K562 (cell line): ENCODE measurements at regions not wholly inside any gene's neighbourhood (a gene's known extent, or its start where the extent isn't known, plus 50 kb on each side); places are given as distances from the start of the nearest gene placed in this dataset.

ENCODE experiments used
- ATAC-seq: fragments of 200-7000 bp; cut with Tn5 transposase; 3 replicates; pipeline ENCODE4 v1.9.1; 2020; ENCODE audit warnings: moderate library complexity
- BruUV-seq: library from RNA; stranded (reverse); fragments of 400-500 nt; replicated peaks from 2 replicates; lab custom pipeline; 2021; lab: Mats Ljungman, UMichigan
- CTCF ChIA-PET: fragments of 300-600 bp; formaldehyde crosslinking; extraction: SDS; loops from one replicate; lab custom pipeline; 2021; ENCODE audit warnings: low intra/inter-chr PET ratio; lab: Yijun Ruan, JAX
- POLR2A ChIA-PET: fragments of 300-600, 350-650 bp; sonication (Branson Sonifier 250); formaldehyde crosslinking; extraction: SDS; loops from one replicate; lab custom pipeline; 2021; ENCODE audit warnings: antibody characterized with exemption, inconsistent platforms; lab: Yijun Ruan, JAX
- DNase-seq, 4 experiments: peaks; one replicate each; pipeline versions ENCODE4 v3.0.0 to v3.0.0-alpha.2; 2011 to 2018; ENCODE audit warnings: low spot score in 3 of 4, mixed read lengths in 3 of 4; ENCODE audit errors: extremely low read depth in 1 of 4
- FAIRE-seq: peaks from 2 replicates; lab custom pipeline; 2011; peaks lifted over from hg19 to GRCh38; lab: Jason Lieb, UNC
- H2AFZ ChIP-seq: 2 replicates; pipeline ENCODE4 v1.6.0; 2011; ENCODE audit warnings: low read depth, low read length, control low read depth, inconsistent platforms
- H3K27ac ChIP-seq: fragments of 200-600 bp; 3 replicates; pipeline ENCODE4 v1.8.0; 2011; ENCODE audit warnings: low read depth, mild to moderate bottlenecking, control low read depth, inconsistent platforms, low read length, moderate library complexity, mixed read lengths; ENCODE audit errors: extremely low read depth
- H3K27me3 ChIP-seq, 2 experiments: fragments of 300-600 bp in 1 of 2; 2 replicates in 1 of 2; 3 replicates in 1 of 2; pipeline versions ENCODE4 v1.6.0 to v1.8.0; 2011; ENCODE audit warnings: inconsistent platforms in 2 of 2, low read length in 2 of 2, mild to moderate bottlenecking in 1 of 2, mixed read lengths in 1 of 2, moderate library complexity in 1 of 2; ENCODE audit not compliant: control insufficient read depth in 2 of 2, insufficient read depth in 2 of 2
- H3K36me3 ChIP-seq: fragments of 300-600 bp; 3 replicates; pipeline ENCODE4 v1.8.0; 2011; ENCODE audit warnings: mild to moderate bottlenecking, low read length, inconsistent platforms; ENCODE audit not compliant: control insufficient read depth, insufficient read depth
- H3K4me1 ChIP-seq, 2 experiments: fragments of 200-600 bp in 1 of 2; replicated peaks in 1 of 2; 2 replicates in 1 of 2; 3 replicates in 1 of 2; pipeline versions ENCODE4 v1.5.1 to v1.8.0; 2011; ENCODE audit warnings: inconsistent platforms in 2 of 2, low read length in 2 of 2, mild to moderate bottlenecking in 1 of 2, mixed read lengths in 1 of 2, moderate library complexity in 1 of 2; ENCODE audit not compliant: control insufficient read depth in 2 of 2, insufficient read depth in 2 of 2
- H3K4me2 ChIP-seq: 2 replicates; pipeline ENCODE4 v1.6.1; 2011; ENCODE audit warnings: low read length, control low read depth, inconsistent platforms, mixed read lengths; ENCODE audit not compliant: insufficient read depth
- H3K4me3 ChIP-seq: fragments of 200-600 bp; sonication (generic), shearing (Covaris generic); 2 replicates; pipeline ENCODE4 v1.5.1; 2016; ENCODE audit warnings: control low read depth, inconsistent platforms
- H3K79me2 ChIP-seq: fragments of 200-600 bp; 3 replicates; pipeline ENCODE4 v1.8.0; 2011; ENCODE audit warnings: low read length, inconsistent platforms; ENCODE audit not compliant: control insufficient read depth, insufficient read depth
- H3K9ac ChIP-seq, 2 experiments: 2 replicates each; pipeline versions ENCODE4 v1.6.0 to v1.6.1; 2011; ENCODE audit warnings: low read depth in 2 of 2, low read length in 2 of 2, control low read depth in 1 of 2, inconsistent platforms in 1 of 2, mild to moderate bottlenecking in 1 of 2, mixed read lengths in 1 of 2; ENCODE audit not compliant: insufficient read depth in 1 of 2
- H3K9me1 ChIP-seq: one replicate; pipeline ENCODE4 v1.6.0; 2011; ENCODE audit warnings: inconsistent platforms, mild to moderate bottlenecking, low read length, moderate library complexity; ENCODE audit not compliant: control insufficient read depth, insufficient read depth
- H3K9me3 ChIP-seq: replicated peaks from 2 replicates; pipeline ENCODE4 v1.5.1; 2011; ENCODE audit warnings: low read depth, low read length, inconsistent platforms; ENCODE audit not compliant: control insufficient read depth, insufficient read depth
- H4K20me1 ChIP-seq: replicated peaks from 2 replicates; pipeline ENCODE4 v1.6.1; 2011; ENCODE audit warnings: low read length, inconsistent platforms, mixed read lengths; ENCODE audit not compliant: control insufficient read depth, insufficient read depth
- ARID3A ChIP-seq: IDR thresholded peaks from 2 replicates; pipeline ENCODE4 v1.6.1; 2012; ENCODE audit warnings: low read depth, low read length, improper control_type of control experiment, borderline replicate concordance
- ARNT ChIP-seq, 2 experiments: fragments of 450-650 bp; IDR thresholded peaks; 2 replicates each; pipeline ENCODE4 v1.6.1; 2016; ENCODE audit warnings: mild to moderate bottlenecking in 1 of 2
- BCL6 ChIP-seq: fragments of 250-450 bp; sonication (Bioruptor Pico); IDR thresholded peaks from 2 replicates; pipeline ENCODE4 v1.4.0; 2020
- CHD4 ChIP-seq: fragments of 200-600 bp; sonication (generic); IDR thresholded peaks from 3 replicates; pipeline ENCODE4 v1.6.1; 2012; ENCODE audit warnings: low read depth, mild to moderate bottlenecking, mixed read lengths, low read length, inconsistent platforms; ENCODE audit not compliant: insufficient read depth, insufficient replicate concordance, poor library complexity, severe bottlenecking
- CREB3 ChIP-seq: fragments of 450-650 bp; conservative IDR thresholded peaks from 2 replicates; pipeline ENCODE4 v1.6.1; 2016; ENCODE audit warnings: missing genetic modification characterization, low read depth, mild to moderate bottlenecking, missing compliant biosample characterization, moderate library complexity
- CREM ChIP-seq: IDR thresholded peaks from 2 replicates; pipeline ENCODE4 v1.6.1; 2014; ENCODE audit warnings: antibody characterized with exemption, low read depth
- EP300 ChIP-seq: IDR thresholded peaks from 2 replicates; pipeline ENCODE4 v1.6.1; 2012; ENCODE audit warnings: low read length, improper control_type of control experiment
- KDM4B ChIP-seq, 2 experiments: fragments of 450-650 bp in 1 of 2; sonication (generic) in 1 of 2; IDR thresholded peaks; 2 replicates each; pipeline ENCODE4 v1.6.1; 2016 to 2017; ENCODE audit warnings: borderline replicate concordance in 2 of 2, antibody characterized with exemption in 1 of 2, low read depth in 1 of 2, mild to moderate bottlenecking in 1 of 2
- KLF10 ChIP-seq: fragments of 250-450 bp; sonication (Bioruptor Pico); IDR thresholded peaks from 2 replicates; pipeline ENCODE4 v1.6.1; 2021; ENCODE audit warnings: matching md5 sums
- MED1 ChIP-seq: sonication (generic); formaldehyde crosslinking; IDR thresholded peaks from 2 replicates; pipeline ENCODE4 v1.8.1; 2023; ENCODE audit warnings: missing genetic modification reagents, borderline replicate concordance
- NR3C1 ChIP-seq: sonication (generic); formaldehyde crosslinking; IDR thresholded peaks from 2 replicates; pipeline ENCODE4 v1.8.1; 2022; ENCODE audit warnings: missing genetic modification reagents
- POLR2A ChIP-seq: fragments of 450-650 bp; conservative IDR thresholded peaks from 2 replicates; pipeline ENCODE4 v1.6.1; 2016
- SAP30 ChIP-seq: fragments of 200-600 bp; sonication (generic); IDR thresholded peaks from 2 replicates; pipeline ENCODE4 v1.6.1; 2012; ENCODE audit warnings: borderline replicate concordance, low read depth, mild to moderate bottlenecking, moderate library complexity, low read length, control low read depth, inconsistent platforms; ENCODE audit not compliant: insufficient read depth, poor library complexity, severe bottlenecking
- SMARCE1 ChIP-seq: fragments of 450-650 bp; IDR thresholded peaks from 2 replicates; pipeline ENCODE4 v1.7.1; 2016; ENCODE audit warnings: mild to moderate bottlenecking
- WGBS: fragments of 100-300 bp; shearing (Covaris generic); methylation state at CpG from one replicate; pipeline ENCODE4 v1.1.6; 2016; ENCODE audit warnings: low coverage, mixed read lengths; ENCODE audit not compliant: insufficient coverage; ENCODE audit errors: missing lambda C conversion rate; 5-methylcytosine and 5-hydroxymethylcytosine counted together
- in situ Hi-C: fragments of 300-500 bp; cut with MboI; formaldehyde crosslinking; loops from 4 replicates; pipeline ENCODE4 v1.15.0; 2018; ENCODE audit warnings: inconsistent platforms, mixed read lengths
- intact Hi-C: fragments of 100-400 bp; cut with micrococcal nuclease; formaldehyde crosslinking; loops from 2 replicates; pipeline ENCODE4 v1.14.2; 2022
- TF ChIP-seq, protein P1 (sequence below): fragments of 450-650 bp; conservative IDR thresholded peaks from 2 replicates; pipeline ENCODE4 v1.6.1; 2016; ENCODE audit warnings: missing genetic modification characterization, low read depth, mild to moderate bottlenecking, control low read depth, missing compliant biosample characterization

DNA sequence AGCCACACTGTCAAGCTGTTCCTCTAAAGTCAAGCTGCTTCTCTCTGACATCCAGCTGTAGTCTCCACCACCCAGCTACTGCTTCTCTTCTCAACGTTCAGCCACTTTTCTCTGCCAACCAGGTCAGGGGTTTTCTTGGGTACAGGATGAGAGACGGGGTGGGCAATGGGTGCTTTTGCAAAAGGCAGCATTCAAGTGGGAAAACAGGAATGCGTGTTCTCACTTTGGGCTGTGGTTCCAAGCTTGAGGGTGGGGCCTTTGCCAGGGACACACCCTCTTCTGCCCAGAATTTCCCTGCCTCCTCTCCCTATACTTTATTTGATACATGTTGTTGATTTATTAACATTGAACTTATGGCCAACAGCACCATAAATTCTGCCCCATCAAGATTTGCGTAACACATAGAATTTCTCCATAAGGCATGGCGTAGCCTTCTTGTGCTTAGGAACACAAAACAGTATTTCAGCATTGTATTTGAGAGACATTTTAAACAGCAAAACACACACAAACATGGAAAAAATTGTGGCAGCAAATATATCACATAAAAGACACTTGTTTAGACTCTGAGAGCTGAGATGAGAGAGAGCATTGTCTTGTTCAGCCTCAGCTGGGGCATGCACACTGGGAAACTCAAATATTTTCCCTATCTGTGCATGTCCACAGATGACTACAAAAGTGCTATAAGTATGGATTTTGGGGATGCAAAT is 392.8 kb downstream of the SLITRK6 start:
- no TSS peak for BruUV-seq
- Histone ChIP-seq H2AFZ (no peak overlapping the region), H3K79me2 (no peaks in the 10 kb centered on the region), H3K4me2 (no peak overlapping the region), H3K4me1 (no peaks in the 10 kb centered on the region), H3K9me1 (no peaks in the 10 kb centered on the region), H3K27me3 (no peaks in the 10 kb centered on the region), H3K4me3 (no peak overlapping the region), H4K20me1 (no peaks in the 10 kb centered on the region), H3K9ac (no peak overlapping the region), H3K36me3 (no peaks in the 10 kb centered on the region), H3K27ac (no peak overlapping the region), H3K9me3 (no peaks in the 10 kb centered on the region)
- ChIA-PET POLR2A (no interaction called here), CTCF (no interaction called here)
- intact Hi-C loops (no loop called here), in situ Hi-C loops (no loop called here)
- ATAC-seq, result no peak
- WGBS, result 4% methylated on average over 3 of the region's 5 CpGs
- no peak for FAIRE-seq
- DNase-seq, result no peak
- no peak for TF ChIP-seq ARNT (IDR thresholded peaks at IDR 0.05)
- TF ChIP-seq SMARCE1, result no peak
- no peak for TF ChIP-seq KDM4B (IDR thresholded peaks at IDR 0.05; ENCODE audit: borderline replicate concordance in 2 of 2, low read depth in 1 of 2)
- no peak for TF ChIP-seq BCL6 (CRISPR knock-in tag)
- no peak for TF ChIP-seq EP300
- TF ChIP-seq CREM, result no peak
- no peak for TF ChIP-seq KLF10 (CRISPR knock-in tag)
- no peak for TF ChIP-seq ARID3A
- no peak for TF ChIP-seq SAP30
- TF ChIP-seq POLR2A, result no peak
- no peak for TF ChIP-seq MED1
- TF ChIP-seq CREB3, result no peak
- no peak for TF ChIP-seq NR3C1
- TF ChIP-seq CHD4, result no peak
- TF ChIP-seq, protein P1, sequence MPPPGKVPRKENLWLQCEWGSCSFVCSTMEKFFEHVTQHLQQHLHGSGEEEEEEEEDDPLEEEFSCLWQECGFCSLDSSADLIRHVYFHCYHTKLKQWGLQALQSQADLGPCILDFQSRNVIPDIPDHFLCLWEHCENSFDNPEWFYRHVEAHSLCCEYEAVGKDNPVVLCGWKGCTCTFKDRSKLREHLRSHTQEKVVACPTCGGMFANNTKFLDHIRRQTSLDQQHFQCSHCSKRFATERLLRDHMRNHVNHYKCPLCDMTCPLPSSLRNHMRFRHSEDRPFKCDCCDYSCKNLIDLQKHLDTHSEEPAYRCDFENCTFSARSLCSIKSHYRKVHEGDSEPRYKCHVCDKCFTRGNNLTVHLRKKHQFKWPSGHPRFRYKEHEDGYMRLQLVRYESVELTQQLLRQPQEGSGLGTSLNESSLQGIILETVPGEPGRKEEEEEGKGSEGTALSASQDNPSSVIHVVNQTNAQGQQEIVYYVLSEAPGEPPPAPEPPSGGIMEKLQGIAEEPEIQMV (tag), result no peak
